Kidney (tissue), 13 donors: ENCODE measurements at regions not wholly inside any gene's neighbourhood (a gene's known extent, or its start where the extent isn't known, plus 50 kb on each side); places are given as distances from the start of the nearest gene placed in this dataset.
"Not testable (repeated sequence)": the region's sequence is repeated elsewhere in the genome, so short reads cannot be mapped to it uniquely, and the experiment has no call there.

Experiments
- DNase-seq, 5 donors: peaks; one replicate each; pipeline ENCODE4 v3.0.0-alpha.2; 2013 to 2020
- FAIRE-seq: peaks from 2 replicates; lab custom pipeline; 2012; peaks lifted over from hg19 to GRCh38; lab: Jason Lieb, UNC
- H3K27ac ChIP-seq, 2 donors: one replicate each; pipeline ENCODE4 v1.7.0; 2013; ENCODE audit warnings: low read depth in 2 of 2, low read length in 2 of 2, inconsistent platforms in 1 of 2
- H3K27me3 ChIP-seq: one replicate; pipeline ENCODE4 v1.7.1; 2013; ENCODE audit warnings: low read length, inconsistent platforms; ENCODE audit not compliant: control insufficient read depth, insufficient read depth
- H3K36me3 ChIP-seq, 3 donors: one replicate each; pipeline versions ENCODE4 v1.7.0 to v1.7.1; 2013; ENCODE audit warnings: low read length in 3 of 3, control low read depth in 1 of 3, inconsistent platforms in 1 of 3; ENCODE audit not compliant: insufficient read depth in 3 of 3, control insufficient read depth in 2 of 3
- H3K4me1 ChIP-seq, 3 donors: one replicate each; pipeline versions ENCODE4 v1.7.0 to v1.7.1; 2013; ENCODE audit warnings: low read length in 3 of 3, inconsistent platforms in 1 of 3, low read depth in 1 of 3; ENCODE audit not compliant: control insufficient read depth in 2 of 3, insufficient read depth in 2 of 3
- H3K4me3 ChIP-seq, 3 donors: one replicate each; pipeline versions ENCODE4 v1.7.0 to v1.8.1; 2013; ENCODE audit warnings: low read length in 3 of 3, control low read depth in 1 of 3, inconsistent platforms in 1 of 3
- H3K9ac ChIP-seq, 3 donors: one replicate each; pipeline versions ENCODE4 v1.7.0 to v1.7.1; 2013; ENCODE audit warnings: low read length in 3 of 3, control low read depth in 1 of 3, inconsistent platforms in 1 of 3
- H3K9me3 ChIP-seq, 3 donors: one replicate each; pipeline versions ENCODE4 v1.7.0 to v1.7.1; 2013; ENCODE audit warnings: low read length in 3 of 3, control low read depth in 1 of 3, inconsistent platforms in 1 of 3; ENCODE audit not compliant: control insufficient read depth in 2 of 3, insufficient read depth in 1 of 3
- intact Hi-C: fragments of 100-400 bp; cut with DNase I; formaldehyde crosslinking; loops from one replicate; pipeline ENCODE4 v1.11.1; 2022
- TF ChIP-seq, protein P1 (sequence below): IDR thresholded peaks from 3 replicates; pipeline ENCODE4 v1.5.1; 2012; ENCODE audit warnings: mild to moderate bottlenecking, moderate library complexity, borderline replicate concordance; ENCODE audit not compliant: insufficient read depth; ENCODE audit errors: extremely low read depth
- donor health status: control.
- donor health status: control.
- donor health status: control.
- donor health status: control.
- donor health status: control.
- donor health status: DM: yes; HTN: yes; CAD: no.
- donor health status: Normal renal cell carcinoma (clear cell type).

DNA sequence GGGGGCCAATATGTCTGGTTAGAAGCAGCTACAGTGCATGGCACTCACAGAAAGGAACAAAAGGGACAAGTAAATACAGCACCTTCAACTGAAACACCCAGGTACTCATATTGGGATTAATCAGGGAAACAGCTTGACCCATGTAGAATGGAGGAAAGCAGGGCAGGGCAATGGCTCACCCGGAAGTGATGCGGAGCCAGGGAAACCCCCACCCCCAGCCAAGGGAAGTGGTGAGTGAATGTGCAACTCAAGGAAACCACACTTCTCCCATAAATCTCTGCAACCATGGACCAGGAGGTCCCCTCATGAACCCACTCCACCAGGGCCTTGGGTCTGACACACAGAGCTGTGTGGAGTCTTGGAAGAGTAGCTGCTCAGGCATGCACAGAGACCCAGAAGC lies 117.1 kb downstream of the MTHFS start:
- Histone ChIP-seq H3K27me3 (no peaks in the 10 kb centered on the region), H3K4me3 (no peak overlapping the region), H3K27ac (no peak overlapping the region), H3K9me3 (peaks cover 0 to 12% (median 0%) of the 10 kb centered on the region in 3 donors), H3K4me1 (no peaks in the 10 kb centered on the region), H3K9ac (no peak overlapping the region), H3K36me3 (no peaks in the 10 kb centered on the region)
- TF ChIP-seq, protein P1, sequence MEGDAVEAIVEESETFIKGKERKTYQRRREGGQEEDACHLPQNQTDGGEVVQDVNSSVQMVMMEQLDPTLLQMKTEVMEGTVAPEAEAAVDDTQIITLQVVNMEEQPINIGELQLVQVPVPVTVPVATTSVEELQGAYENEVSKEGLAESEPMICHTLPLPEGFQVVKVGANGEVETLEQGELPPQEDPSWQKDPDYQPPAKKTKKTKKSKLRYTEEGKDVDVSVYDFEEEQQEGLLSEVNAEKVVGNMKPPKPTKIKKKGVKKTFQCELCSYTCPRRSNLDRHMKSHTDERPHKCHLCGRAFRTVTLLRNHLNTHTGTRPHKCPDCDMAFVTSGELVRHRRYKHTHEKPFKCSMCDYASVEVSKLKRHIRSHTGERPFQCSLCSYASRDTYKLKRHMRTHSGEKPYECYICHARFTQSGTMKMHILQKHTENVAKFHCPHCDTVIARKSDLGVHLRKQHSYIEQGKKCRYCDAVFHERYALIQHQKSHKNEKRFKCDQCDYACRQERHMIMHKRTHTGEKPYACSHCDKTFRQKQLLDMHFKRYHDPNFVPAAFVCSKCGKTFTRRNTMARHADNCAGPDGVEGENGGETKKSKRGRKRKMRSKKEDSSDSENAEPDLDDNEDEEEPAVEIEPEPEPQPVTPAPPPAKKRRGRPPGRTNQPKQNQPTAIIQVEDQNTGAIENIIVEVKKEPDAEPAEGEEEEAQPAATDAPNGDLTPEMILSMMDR = no peak
- no peak for DNase-seq
- no peak for FAIRE-seq
- intact Hi-C loops = no loop called here

DNA sequence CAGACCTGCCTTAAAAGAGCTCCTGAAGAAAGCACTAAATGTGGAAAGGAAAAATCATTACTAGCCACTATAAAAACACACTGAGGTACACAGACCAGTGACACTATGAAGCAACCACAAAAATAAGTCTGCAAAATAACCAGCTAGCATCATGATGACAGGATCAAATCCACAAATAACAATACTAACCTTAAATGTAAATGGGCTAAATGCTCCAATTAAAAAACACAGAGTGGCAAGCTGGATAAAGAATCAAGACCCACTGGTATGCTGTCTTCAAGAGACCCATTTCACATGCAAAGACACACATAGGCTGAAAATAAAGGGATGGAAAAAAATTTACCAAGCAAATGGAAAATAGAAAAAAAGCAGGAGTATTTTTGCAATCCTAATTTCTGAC lies 114.5 kb downstream of the MTHFS start:
- H3K36me3 ChIP-seq, DNase-seq, H3K4me1 ChIP-seq, H3K9ac ChIP-seq, FAIRE-seq, H3K27me3 ChIP-seq, H3K4me3 ChIP-seq, intact Hi-C loops, H3K27ac ChIP-seq: not testable (repeated sequence)
- H3K9me3 ChIP-seq = peaks cover 0 to 12% (median 0%) of the 10 kb centered on the region in 3 donors
